T-helper 2 cell treated with Interferon-gamma antibody and Interleukin-4, amounts not matched to agents 5 μg/mL and 100 μg/mL, for 36 hours (primary cell): ENCODE measurements at regions not wholly inside any gene's neighbourhood (a gene's known extent, or its start where the extent isn't known, plus 50 kb on each side); places are given as distances from the start of the nearest gene placed in this dataset.

Experiments
- DNase-seq: peaks from one replicate; pipeline ENCODE4 v3.0.0; 2021; ENCODE audit warnings: low spot score
- H3K27ac Mint-ChIP-seq: one replicate; pipeline ENCODE4 v1.8.0; 2021; ENCODE audit warnings: mild to moderate bottlenecking, mixed read lengths
- H3K27me3 Mint-ChIP-seq: one replicate; pipeline ENCODE4 v1.8.0; 2021; ENCODE audit warnings: low read depth, mixed read lengths
- H3K36me3 Mint-ChIP-seq: one replicate; pipeline ENCODE4 v1.8.0; 2021; ENCODE audit warnings: low read depth, mixed read lengths
- H3K4me1 Mint-ChIP-seq: one replicate; pipeline ENCODE4 v1.8.0; 2021; ENCODE audit warnings: low read depth, mixed read lengths
- H3K4me3 Mint-ChIP-seq: one replicate; pipeline ENCODE4 v1.8.0; 2022; ENCODE audit warnings: mild to moderate bottlenecking, moderate library complexity, mixed read lengths
- H3K9me3 Mint-ChIP-seq: one replicate; pipeline ENCODE4 v1.8.0; 2021; ENCODE audit warnings: mixed read lengths

- Mint-ChIP-seq H3K4me1 (no peaks in the 10 kb centered on the region), H3K36me3 (no peaks in the 10 kb centered on the region), H3K9me3 (no peaks in the 10 kb centered on the region), H3K4me3 (no peak overlapping the region), H3K27me3 (peaks cover 34% of the 10 kb centered on the region), H3K27ac (no peak overlapping the region)
- DNase-seq, result no peak
These were observed 139.3 kb upstream of the HES1 start for GRCh38 chr3:193996641-193997089.

GRCh38 chr3:193997228-193998122 is 138.5 kb upstream of the HES1 start:
- H3K27me3 Mint-ChIP-seq, result peaks cover 38% of the 10 kb centered on the region
- H3K27ac Mint-ChIP-seq, result no peak overlapping the region
- no peaks in the 10 kb centered on the region for H3K9me3 Mint-ChIP-seq
- no peak overlapping the region for H3K4me3 Mint-ChIP-seq
- H3K36me3 Mint-ChIP-seq, result no peaks in the 10 kb centered on the region
- DNase-seq, result no peak
- no peaks in the 10 kb centered on the region for H3K4me1 Mint-ChIP-seq

GRCh38 chr3:193998123-193998448 is 137.9 kb upstream of the HES1 start:
- Mint-ChIP-seq H3K36me3 (no peaks in the 10 kb centered on the region), H3K4me1 (no peaks in the 10 kb centered on the region), H3K27me3 (peaks cover 37% of the 10 kb centered on the region), H3K27ac (no peak overlapping the region), H3K9me3 (no peaks in the 10 kb centered on the region), H3K4me3 (no peak overlapping the region)
- no peak for DNase-seq

- DNase-seq, result no peak
- peaks cover 3% of the 10 kb centered on the region for H3K4me1 Mint-ChIP-seq
- H3K27ac Mint-ChIP-seq, result no peak overlapping the region
- no peak overlapping the region for H3K4me3 Mint-ChIP-seq
- H3K36me3 Mint-ChIP-seq, result no peaks in the 10 kb centered on the region
- H3K9me3 Mint-ChIP-seq, result no peaks in the 10 kb centered on the region
- peaks cover 39% of the 10 kb centered on the region for H3K27me3 Mint-ChIP-seq
These were observed 137.2 kb upstream of the HES1 start for GRCh38 chr3:193998628-193999195.

- Mint-ChIP-seq H3K36me3 (no peaks in the 10 kb centered on the region), H3K27ac (no peak overlapping the region), H3K27me3 (peaks cover 45% of the 10 kb centered on the region), H3K4me1 (peaks cover 5% of the 10 kb centered on the region), H3K4me3 (no peak overlapping the region), H3K9me3 (no peaks in the 10 kb centered on the region)
- DNase-seq, result no peak
These were observed 135.8 kb upstream of the HES1 start for GRCh38 chr3:194000100-194000499.

GRCh38 chr3:194000712-194001111 is 135.2 kb upstream of the HES1 start:
- Mint-ChIP-seq H3K27ac (no peak overlapping the region), H3K36me3 (no peaks in the 10 kb centered on the region), H3K4me3 (no peak overlapping the region), H3K9me3 (no peaks in the 10 kb centered on the region), H3K27me3 (peaks cover 43% of the 10 kb centered on the region), H3K4me1 (peaks cover 5% of the 10 kb centered on the region)
- no peak for DNase-seq

- Mint-ChIP-seq H3K27me3 (peaks cover 49% of the 10 kb centered on the region), H3K9me3 (no peaks in the 10 kb centered on the region), H3K4me1 (peaks cover 5% of the 10 kb centered on the region), H3K4me3 (no peak overlapping the region), H3K36me3 (no peaks in the 10 kb centered on the region), H3K27ac (no peak overlapping the region)
- no peak for DNase-seq
These were observed 134.1 kb upstream of the HES1 start for GRCh38 chr3:194001728-194002459.

- Mint-ChIP-seq H3K4me3 (peak overlapping the region; percentile 32), H3K9me3 (no peaks in the 10 kb centered on the region), H3K27me3 (peaks cover 59% of the 10 kb centered on the region), H3K36me3 (no peaks in the 10 kb centered on the region), H3K4me1 (peaks cover 5% of the 10 kb centered on the region), H3K27ac (no peak overlapping the region)
- peak; percentile 26 for DNase-seq
These were observed 132.6 kb upstream of the HES1 start for GRCh38 chr3:194003114-194004057.

- peaks cover 5% of the 10 kb centered on the region for H3K4me1 Mint-ChIP-seq
- DNase-seq, result no peak
- no peak overlapping the region for H3K4me3 Mint-ChIP-seq
- H3K27ac Mint-ChIP-seq, result no peak overlapping the region
- H3K36me3 Mint-ChIP-seq, result no peaks in the 10 kb centered on the region
- H3K27me3 Mint-ChIP-seq, result peaks cover 60% of the 10 kb centered on the region
- H3K9me3 Mint-ChIP-seq, result no peaks in the 10 kb centered on the region
These were observed 129.9 kb upstream of the HES1 start for GRCh38 chr3:194005930-194006501.

- DNase-seq, result no peak
- Mint-ChIP-seq H3K9me3 (no peaks in the 10 kb centered on the region), H3K4me1 (peaks cover 7% of the 10 kb centered on the region), H3K27me3 (peaks cover 61% of the 10 kb centered on the region), H3K27ac (no peak overlapping the region), H3K4me3 (no peak overlapping the region), H3K36me3 (no peaks in the 10 kb centered on the region)
These were observed 128.2 kb upstream of the HES1 start for GRCh38 chr3:194007592-194008337.

- no peak overlapping the region for H3K27ac Mint-ChIP-seq
- no peaks in the 10 kb centered on the region for H3K36me3 Mint-ChIP-seq
- no peaks in the 10 kb centered on the region for H3K9me3 Mint-ChIP-seq
- peaks cover 3% of the 10 kb centered on the region for H3K4me1 Mint-ChIP-seq
- H3K4me3 Mint-ChIP-seq, result no peak overlapping the region
- DNase-seq, result no peak
- H3K27me3 Mint-ChIP-seq, result peaks cover 62% of the 10 kb centered on the region
These were observed 126.9 kb upstream of the HES1 start for GRCh38 chr3:194009019-194009418.

GRCh38 chr3:194009892-194010533 is 125.9 kb upstream of the HES1 start:
- H3K36me3 Mint-ChIP-seq, result no peaks in the 10 kb centered on the region
- no peak overlapping the region for H3K4me3 Mint-ChIP-seq
- peaks cover 3% of the 10 kb centered on the region for H3K4me1 Mint-ChIP-seq
- H3K27me3 Mint-ChIP-seq, result peaks cover 54% of the 10 kb centered on the region
- H3K9me3 Mint-ChIP-seq, result no peaks in the 10 kb centered on the region
- H3K27ac Mint-ChIP-seq, result no peak overlapping the region
- no peak for DNase-seq
